IPS-18c (cell line): ENCODE measurements at regions not wholly inside any gene's neighbourhood (a gene's known extent, or its start where the extent isn't known, plus 50 kb on each side); places are given as distances from the start of the nearest gene placed in this dataset.
"Not testable (repeated sequence)": the region's sequence is repeated elsewhere in the genome, so short reads cannot be mapped to it uniquely, and the experiment has no call there.

Experiments used
- H3K4me3 ChIP-seq: 2 replicates; pipeline ENCODE4 v1.7.0; 2013; ENCODE audit warnings: low read depth, mild to moderate bottlenecking, low read length, moderate library complexity; ENCODE audit not compliant: insufficient read depth
- H3K9me3 ChIP-seq: one replicate; pipeline ENCODE4 v1.6.1; 2013; ENCODE audit warnings: mild to moderate bottlenecking, low read length, moderate library complexity; ENCODE audit not compliant: control insufficient read depth, insufficient read depth

DNA sequence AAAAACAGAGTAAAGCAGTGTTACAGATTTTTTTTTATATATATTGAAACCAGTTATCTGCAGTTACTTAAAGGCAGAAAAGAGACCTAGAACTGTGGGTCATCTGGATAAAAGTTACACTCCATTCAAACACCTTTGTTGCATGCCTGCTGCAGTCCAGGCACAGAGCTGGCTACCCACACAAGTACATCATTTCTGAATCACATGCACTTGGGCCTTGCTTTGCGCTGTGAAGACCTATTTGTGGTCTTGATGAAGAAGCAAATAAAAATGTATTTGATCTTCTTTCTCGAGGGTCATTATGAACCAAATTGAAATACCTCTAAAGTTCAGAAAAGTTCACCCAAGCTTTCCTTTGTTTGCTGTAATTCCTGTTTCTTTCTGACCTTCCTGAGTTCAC lies 503.0 kb upstream of the ZNF608 start:
- H3K9me3 ChIP-seq: peaks cover 6% of the 10 kb centered on the region
- no peak overlapping the region for H3K4me3 ChIP-seq

DNA sequence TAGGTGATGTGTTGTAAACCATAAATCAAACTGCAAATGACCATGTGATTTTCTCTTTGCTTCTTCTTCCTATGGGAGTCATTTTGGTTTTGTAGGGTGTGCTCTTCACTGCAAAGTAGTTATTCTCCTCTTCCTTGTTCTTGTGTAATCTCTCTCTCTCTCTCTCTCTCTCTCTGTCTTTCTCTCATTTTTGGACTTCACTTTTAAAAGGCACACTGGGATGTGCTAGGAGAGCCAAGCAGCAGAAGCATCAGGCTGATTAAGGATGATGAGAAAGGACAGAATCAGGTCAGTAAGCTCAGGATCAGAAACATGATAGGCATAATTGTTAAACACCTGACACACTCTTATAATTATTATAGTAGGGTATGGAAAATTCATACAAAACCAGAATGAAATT lies 505.3 kb upstream of the ZNF608 start:
- Histone ChIP-seq H3K9me3 (peaks cover 6% of the 10 kb centered on the region), H3K4me3 (no peak overlapping the region)

DNA sequence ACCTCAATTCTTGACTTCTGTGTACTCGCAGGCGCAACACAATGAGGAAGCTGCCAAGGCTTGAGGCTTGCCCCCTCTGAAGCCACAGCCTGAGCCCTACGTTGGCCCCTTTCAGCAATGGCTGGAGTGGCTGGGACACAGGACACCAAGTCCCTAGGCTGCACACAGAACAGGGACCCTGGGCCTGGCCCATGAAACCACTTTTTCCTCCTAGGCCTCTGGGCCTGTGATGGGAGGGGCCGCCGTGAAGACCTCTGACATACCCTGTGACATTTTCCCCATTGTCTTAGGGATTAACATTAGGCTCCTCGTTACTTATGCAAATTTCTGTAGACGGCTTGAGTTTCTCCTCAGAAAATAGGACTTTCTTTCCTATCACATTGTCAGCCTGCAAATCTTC lies 507.2 kb upstream of the ZNF608 start:
- H3K9me3 ChIP-seq: not testable (repeated sequence)
- H3K4me3 ChIP-seq: peak overlapping the region; percentile 12; the same call in 1 of the 2 replicates

DNA sequence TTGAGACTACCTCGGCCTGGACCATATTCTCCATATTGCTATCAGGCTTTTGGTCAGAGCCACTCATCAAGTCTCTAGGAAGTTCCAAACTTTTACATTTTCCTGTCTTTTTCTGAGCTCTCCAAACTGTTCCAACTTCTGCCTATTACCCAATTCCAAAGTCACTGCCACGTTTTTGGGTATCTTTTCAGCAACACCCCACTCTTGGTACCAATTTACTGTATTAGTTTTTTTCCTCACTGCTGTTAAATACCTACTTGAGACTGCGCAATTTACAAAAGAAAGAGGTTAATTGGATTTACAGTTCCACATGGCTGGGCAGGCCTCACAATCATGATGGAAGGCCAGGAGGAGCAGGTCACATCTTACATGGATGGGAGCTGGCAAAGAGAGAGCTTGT lies 507.8 kb upstream of the ZNF608 start:
- Histone ChIP-seq H3K9me3 (peaks cover 6% of the 10 kb centered on the region), H3K4me3 (no peak overlapping the region)

DNA sequence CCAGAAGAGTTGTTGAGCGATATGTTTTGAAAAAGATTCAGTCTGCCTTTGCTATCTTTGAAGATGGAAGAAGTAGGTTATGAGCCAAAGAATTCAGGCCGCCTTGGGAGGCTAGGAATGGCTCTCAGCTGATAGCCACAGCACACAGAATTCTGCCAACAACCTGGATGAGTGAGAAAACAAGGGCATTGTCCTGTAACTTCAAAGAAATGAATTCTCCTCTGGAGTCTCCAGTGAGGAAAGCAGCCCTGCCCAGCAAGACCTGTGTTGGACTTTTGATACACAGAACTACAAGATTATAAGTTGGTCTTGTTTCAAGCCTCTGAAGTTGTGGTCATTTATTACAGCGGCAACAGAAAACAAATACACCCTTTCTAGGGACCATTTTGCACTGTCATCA lies 509.9 kb upstream of the ZNF608 start:
- Histone ChIP-seq H3K9me3 (peaks cover 6% of the 10 kb centered on the region), H3K4me3 (no peak overlapping the region)

DNA sequence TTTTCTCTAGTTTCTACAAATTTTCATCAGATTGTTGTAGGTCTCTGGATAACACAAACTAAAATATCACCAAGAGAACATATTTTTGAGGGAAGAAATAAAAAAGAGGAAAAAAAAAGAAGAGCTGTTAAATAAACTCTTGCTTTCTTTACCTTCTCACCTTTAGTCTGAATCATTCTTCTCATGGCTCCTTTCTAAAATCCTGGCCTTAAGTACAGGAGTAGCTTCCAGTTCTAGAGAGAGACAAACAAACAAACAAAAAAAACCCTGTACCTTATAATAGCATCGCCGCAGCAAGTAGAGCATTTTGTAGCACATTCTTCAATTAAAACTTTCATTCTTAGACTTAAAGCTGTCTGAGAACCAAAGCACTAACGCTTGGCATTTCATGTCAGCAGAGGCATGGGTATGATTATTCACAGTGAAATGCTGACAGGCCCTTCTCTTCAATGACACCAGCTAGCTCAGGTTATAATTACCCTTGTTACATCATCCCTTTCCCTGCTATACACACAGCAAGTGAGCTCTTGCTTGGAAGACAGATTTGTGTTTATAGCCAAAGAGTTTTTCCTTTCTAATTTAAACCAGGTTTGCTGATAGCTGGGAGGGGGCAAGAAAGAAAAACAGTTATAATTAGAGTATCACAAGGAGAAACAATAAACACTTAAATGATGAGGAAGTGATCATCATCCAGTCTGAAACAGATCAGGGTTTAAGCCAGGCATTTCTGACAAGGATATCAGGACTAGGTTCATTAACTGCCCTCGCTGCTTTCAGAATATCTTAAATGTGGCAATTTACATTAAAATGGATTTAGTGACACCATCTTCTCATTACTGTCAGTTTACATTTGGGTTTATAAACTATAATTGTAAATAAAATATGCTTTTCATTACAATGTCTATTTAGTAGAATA lies 510.9 kb upstream of the ZNF608 start:
- Histone ChIP-seq H3K9me3 (peaks cover 6% of the 10 kb centered on the region), H3K4me3 (no peak overlapping the region)

DNA sequence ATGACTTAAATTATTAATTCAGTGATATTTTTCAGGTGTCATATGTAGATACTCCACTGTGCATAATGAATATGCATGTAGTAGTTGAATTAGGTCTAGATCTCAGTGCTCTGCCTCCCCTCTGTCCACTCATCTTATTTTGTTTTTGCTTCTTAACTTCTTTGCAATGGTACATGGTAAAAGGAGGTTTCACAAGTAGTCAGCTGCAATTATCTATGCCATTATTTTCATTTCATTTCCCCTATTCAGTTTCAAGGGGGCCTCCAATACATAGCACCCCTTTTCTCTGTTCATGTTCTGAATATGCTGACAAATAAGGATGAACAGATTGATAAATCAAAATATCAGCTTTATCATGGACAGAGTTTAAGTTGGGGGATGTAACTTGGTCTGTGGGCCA lies 511.6 kb upstream of the ZNF608 start:
- Histone ChIP-seq H3K4me3 (no peak overlapping the region), H3K9me3 (peaks cover 6% of the 10 kb centered on the region)

DNA sequence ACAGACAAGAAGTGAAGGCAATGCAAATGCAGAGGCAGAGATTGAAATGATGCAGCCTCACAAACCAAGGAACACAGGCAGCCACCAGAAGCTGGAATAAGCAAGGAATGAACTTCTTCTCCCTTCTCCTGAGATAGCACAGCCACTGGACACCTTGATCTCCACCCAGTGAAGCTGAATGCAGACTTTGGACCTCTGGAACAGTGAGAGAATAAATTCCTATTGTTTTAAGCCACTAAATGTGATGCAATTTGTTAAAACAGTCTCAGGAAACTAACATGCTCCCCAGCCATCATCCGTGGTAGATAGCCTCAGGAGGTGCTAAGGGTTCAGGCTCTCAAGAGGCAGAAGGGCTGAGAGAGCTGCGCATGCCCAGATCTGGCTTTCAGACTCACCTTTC lies 512.2 kb upstream of the ZNF608 start:
- Histone ChIP-seq H3K4me3 (no peak overlapping the region), H3K9me3 (no peaks in the 10 kb centered on the region)

DNA sequence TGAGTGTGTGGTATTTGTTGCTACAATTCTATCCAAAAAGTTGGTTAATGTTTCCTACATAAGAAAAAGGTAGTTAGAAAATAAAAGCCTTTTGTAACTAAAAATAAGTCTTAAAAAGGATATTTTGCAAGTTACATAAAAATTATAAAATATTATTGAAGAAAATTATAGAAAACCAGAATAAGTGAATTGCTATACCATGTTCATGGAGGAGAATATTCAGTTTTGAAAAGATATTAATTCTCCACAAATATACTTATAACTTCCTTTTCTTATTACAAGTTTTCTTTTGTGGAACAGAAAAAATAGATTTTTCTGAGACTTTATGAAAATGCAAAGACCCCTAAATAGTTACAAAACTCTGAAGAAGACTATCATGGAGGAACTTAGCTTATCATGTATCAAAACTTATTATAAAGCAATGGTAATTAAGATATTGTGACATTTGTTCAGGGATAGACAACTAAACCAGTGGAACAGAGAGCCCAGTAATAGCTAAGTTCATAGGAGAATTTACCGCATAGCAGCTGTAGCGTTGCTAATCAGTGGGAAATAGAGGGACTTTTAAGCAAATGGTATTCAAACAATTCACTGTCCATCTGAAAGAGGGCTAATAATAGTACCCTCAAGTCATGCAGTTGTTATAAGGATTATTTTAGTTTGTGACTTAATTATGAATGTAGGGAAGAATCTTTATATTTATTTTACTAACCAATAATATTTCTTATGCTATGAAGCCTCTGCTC lies 515.2 kb upstream of the ZNF608 start:
- no peaks in the 10 kb centered on the region for H3K9me3 ChIP-seq
- no peak overlapping the region for H3K4me3 ChIP-seq

DNA sequence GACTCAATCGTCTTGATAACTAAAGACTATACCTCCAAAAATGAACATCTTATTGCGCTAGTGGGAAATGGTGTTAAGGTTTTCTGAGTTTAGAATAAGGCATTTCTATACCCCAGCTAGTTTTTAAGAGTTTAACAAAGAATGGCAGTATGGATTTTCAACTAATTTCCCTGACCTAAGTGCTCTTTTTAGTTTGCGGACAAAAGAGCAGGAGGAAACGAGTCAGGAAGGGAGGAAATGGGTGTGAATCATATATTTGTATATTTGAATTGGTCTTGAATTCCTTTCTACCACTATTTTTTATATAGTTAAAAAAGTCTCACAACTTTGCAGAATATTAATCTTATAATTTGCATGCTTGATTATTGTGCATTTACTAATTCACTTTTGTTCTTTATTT lies 516.3 kb upstream of the ZNF608 start:
- H3K9me3 ChIP-seq: no peaks in the 10 kb centered on the region
- no peak overlapping the region for H3K4me3 ChIP-seq

DNA sequence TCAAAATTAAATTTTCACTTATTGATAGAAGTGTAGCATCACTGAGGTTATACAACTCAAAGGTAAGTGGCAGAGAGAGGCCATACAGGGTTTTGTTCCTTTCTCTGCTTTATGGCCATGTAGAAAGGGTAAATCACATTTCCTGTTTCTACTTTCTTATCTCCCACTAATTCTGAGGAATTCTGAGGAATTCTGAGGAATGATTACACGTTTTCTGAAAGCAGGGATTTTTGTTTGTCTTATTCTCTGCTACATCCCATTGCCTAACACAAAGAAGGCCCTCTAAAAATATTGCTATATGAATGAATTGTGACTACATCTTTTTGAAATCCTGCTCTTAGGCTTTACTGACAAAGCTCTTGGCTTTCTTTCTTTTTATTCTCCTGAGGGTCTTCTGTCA lies 516.9 kb upstream of the ZNF608 start:
- Histone ChIP-seq H3K9me3 (no peaks in the 10 kb centered on the region), H3K4me3 (no peak overlapping the region)

DNA sequence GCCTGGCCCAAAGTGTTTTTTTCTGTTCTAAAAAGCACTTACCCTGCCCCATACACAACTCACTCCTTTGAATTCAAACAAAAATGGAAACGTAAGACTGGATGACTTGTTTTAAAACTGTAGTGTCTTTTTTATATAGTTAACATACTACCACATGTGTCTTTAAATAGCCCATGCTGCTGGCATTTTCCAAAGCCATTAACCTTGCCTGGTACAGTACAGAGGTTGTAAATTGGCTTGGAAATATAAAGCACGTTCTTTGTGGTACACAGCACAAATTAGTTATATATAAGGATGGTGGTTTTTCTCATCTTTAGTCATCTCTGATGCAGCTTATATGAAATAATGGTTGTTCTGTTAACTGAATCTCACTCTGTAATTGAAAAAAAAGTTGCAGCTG lies 519.7 kb upstream of the ZNF608 start:
- no peak overlapping the region for H3K4me3 ChIP-seq
- H3K9me3 ChIP-seq: no peaks in the 10 kb centered on the region

DNA sequence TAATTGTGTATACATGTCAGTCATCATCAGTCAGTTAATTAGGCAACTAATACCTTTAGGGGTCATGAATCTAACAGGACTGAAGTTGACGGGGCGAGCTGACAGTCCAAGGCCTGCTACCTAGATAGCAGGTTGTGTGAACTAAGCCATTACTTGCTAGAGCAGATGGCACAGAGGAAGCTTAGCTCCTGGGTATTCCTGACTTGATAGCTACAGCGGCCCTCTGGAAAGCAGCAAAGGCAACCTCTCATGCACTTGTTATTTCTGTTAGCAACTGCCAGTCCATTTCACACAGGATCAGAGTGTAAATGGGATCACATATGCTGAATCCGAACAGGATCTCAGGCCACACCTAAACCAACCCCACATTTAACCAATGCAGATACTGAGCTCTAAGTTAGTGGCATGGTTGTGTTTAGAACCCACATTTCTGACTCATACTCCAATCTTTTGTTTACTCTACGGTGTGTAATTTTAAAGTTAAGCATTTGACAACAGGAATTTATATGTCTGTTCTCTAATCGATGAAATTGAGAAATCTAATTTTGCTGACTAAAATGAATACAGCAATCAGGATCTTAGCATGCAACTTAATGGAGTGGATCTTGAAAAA lies 521.3 kb upstream of the ZNF608 start:
- H3K4me3 ChIP-seq: no peak overlapping the region
- no peaks in the 10 kb centered on the region for H3K9me3 ChIP-seq

DNA sequence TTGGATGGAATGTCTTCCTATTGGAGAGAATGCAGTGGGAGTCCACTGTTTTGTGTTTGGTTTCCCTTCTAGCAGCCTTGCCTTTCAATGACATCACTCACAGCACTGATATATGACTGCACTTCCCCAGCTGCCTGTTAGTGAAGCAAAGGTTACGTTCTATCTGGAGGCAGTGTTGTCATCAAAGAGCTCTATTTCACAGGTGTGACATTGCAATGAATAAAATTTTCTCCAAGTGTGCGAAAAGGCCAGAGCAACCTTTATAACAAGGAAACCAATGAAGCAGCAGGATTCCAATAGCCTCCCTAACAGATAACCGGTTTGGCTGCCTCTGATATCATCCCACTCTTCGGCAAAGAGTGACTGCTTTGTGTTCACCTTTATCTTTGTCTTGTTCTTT lies 523.5 kb upstream of the ZNF608 start:
- no peaks in the 10 kb centered on the region for H3K9me3 ChIP-seq
- H3K4me3 ChIP-seq: no peak overlapping the region

DNA sequence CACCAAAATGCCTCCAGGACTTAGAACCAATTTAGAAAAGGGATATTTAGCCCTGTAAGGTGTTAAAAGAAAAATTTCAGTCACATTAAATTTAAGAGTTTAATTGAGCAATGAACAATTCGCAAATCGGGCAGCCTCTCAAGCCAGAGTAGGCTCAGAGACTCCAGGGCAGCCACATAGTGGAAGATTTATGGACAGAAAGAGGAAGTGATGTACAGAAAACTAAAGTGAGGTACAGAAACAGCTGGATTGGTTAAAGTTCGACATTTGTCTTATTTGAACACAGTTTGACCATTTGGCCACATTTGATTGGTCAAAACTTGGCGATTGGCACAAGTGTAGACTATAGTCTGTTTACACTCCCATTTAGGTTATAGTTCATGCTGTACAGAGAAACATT lies 525.9 kb upstream of the ZNF608 start:
- no peaks in the 10 kb centered on the region for H3K9me3 ChIP-seq
- H3K4me3 ChIP-seq: no peak overlapping the region

DNA sequence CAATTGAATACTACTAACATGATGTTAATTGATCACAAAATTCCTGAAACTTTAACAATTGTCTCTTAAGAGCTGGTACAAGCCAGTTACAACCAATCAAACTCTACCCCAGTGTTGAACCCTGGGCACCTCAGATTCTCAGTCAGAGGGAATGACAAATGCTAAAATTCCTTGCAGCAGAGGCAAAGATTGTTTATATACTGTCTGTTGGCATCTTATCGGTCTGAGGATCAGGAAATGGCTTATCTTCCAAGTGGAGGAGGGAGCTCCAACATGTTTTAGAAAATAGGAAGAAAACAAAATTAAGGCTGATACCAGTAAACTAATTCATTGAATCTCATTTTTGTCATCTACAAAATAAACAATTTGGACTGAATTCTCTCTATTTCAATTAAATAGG lies 527.8 kb upstream of the ZNF608 start:
- no peaks in the 10 kb centered on the region for H3K9me3 ChIP-seq
- no peak overlapping the region for H3K4me3 ChIP-seq

DNA sequence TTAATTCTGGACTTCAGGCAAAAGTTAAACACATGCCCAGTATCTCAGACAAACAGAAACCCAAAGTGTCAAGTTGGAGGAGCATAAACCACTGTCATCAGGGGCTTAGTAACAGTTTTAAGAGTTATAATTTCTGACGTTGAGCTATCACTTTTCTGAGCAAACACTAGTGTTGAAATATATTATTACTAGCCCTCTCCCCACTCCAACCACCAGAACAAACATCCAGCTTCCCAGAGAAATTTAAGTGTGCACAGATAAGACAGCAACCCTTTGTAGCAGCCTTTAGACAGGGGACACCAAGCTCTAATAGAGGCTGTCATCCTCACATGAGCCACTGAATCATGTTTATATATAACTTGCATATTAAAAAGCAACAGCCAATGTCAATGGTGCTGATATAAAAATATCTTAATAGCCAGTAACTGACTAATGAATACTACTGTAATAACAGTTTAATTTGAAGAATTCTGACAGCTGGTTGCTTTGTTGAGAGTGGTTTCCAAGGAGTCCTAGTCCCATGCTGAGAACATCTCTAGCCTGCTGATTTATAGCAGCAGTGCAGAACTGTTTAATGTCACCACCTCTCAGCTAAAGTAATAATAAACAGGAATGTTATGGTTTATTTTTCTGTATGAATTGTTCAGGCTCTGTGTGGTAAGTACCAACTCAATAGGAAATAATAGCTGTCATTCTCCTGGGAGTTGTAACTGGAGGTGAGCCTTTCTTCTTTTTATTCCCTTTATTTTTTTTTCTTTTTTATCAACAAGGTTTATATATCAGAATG lies 528.7 kb upstream of the ZNF608 start:
- Histone ChIP-seq H3K4me3 (no peak overlapping the region), H3K9me3 (no peaks in the 10 kb centered on the region)
